DOHH2 (cell line): ENCODE measurements at regions not wholly inside any gene's neighbourhood (a gene's known extent, or its start where the extent isn't known, plus 50 kb on each side); places are given as distances from the start of the nearest gene placed in this dataset.

Experiments used
- CTCF ChIP-seq: fragments of 200-600 bp; sonication (generic); IDR thresholded peaks from one replicate; pipeline ENCODE4 v1.5.1; 2014; ENCODE audit warnings: antibody characterized with exemption, mild to moderate bottlenecking, low read depth, low read length; ENCODE audit not compliant: poor library complexity, severe bottlenecking
- EZH2phosphoT487 ChIP-seq: fragments of 200-600 bp; sonication (generic); IDR thresholded peaks from 2 replicates; pipeline ENCODE4 v1.6.1; 2017; ENCODE audit warnings: borderline replicate concordance, mild to moderate bottlenecking, antibody characterized with exemption, low read length, moderate library complexity, mixed read lengths

GRCh38 chr3:24589931-24590880 is 95.6 kb upstream of the THRB start:
- TF ChIP-seq CTCF = no peak
- no peak for TF ChIP-seq EZH2phosphoT487
